C4-2B (cell line): ENCODE measurements at regions not wholly inside any gene's neighbourhood (a gene's known extent, or its start where the extent isn't known, plus 50 kb on each side); places are given as distances from the start of the nearest gene placed in this dataset.

Experiments used
- CTCF ChIP-seq: fragments of 450-650 bp; conservative IDR thresholded peaks from 2 replicates; pipeline ENCODE4 v1.5.1; 2017; ENCODE audit warnings: mild to moderate bottlenecking
- ZFX ChIP-seq: fragments of 450-650 bp; IDR thresholded peaks from 2 replicates; pipeline ENCODE4 v1.6.1; 2017

- TF ChIP-seq CTCF (no peak), ZFX (no peak)
Measured at GRCh38 chr2:221176667-221177066, 395.4 kb downstream of the EPHA4 start.
